C4-2B (cell line): ENCODE measurements at regions not wholly inside any gene's neighbourhood (a gene's known extent, or its start where the extent isn't known, plus 50 kb on each side); places are given as distances from the start of the nearest gene placed in this dataset.

Experiments
- H3K27ac ChIP-seq: fragments of 450-650 bp; 2 replicates; pipeline ENCODE4 v1.5.1; 2017
- CTCF ChIP-seq: fragments of 450-650 bp; conservative IDR thresholded peaks from 2 replicates; pipeline ENCODE4 v1.5.1; 2017; ENCODE audit warnings: mild to moderate bottlenecking
- ZFX ChIP-seq: fragments of 450-650 bp; IDR thresholded peaks from 2 replicates; pipeline ENCODE4 v1.6.1; 2017

GRCh38 chr14:38774162-38774561, 328.9 kb downstream of the SEC23A start:
- no peak for TF ChIP-seq CTCF
- no peak for TF ChIP-seq ZFX
- H3K27ac ChIP-seq = no peak overlapping the region

- TF ChIP-seq CTCF (no peak), ZFX (no peak)
- H3K27ac ChIP-seq = no peak overlapping the region
Observed at GRCh38 chr14:38770251-38770650, 332.8 kb downstream of the SEC23A start.

GRCh38 chr14:38762845-38763244, 340.2 kb downstream of the SEC23A start:
- no peak overlapping the region for H3K27ac ChIP-seq
- TF ChIP-seq ZFX (no peak), CTCF (no peak)

GRCh38 chr14:38762426-38762825, 340.6 kb downstream of the SEC23A start:
- H3K27ac ChIP-seq = no peak overlapping the region

GRCh38 chr14:38761033-38761432, 342.0 kb downstream of the SEC23A start:
- no peak overlapping the region for H3K27ac ChIP-seq
- TF ChIP-seq ZFX (no peak), CTCF (no peak)

More at GRCh38 chr14:38762426-38762825, 340.6 kb downstream of the SEC23A start:
- TF ChIP-seq ZFX (no peak), CTCF (no peak)

GRCh38 chr14:38758661-38759060, 344.4 kb downstream of the SEC23A start:
- TF ChIP-seq ZFX = no peak
- no peak for TF ChIP-seq CTCF
- no peak overlapping the region for H3K27ac ChIP-seq

- no peak overlapping the region for H3K27ac ChIP-seq
- TF ChIP-seq ZFX (no peak), CTCF (no peak)
Observed at GRCh38 chr14:38755036-38755435, 348.0 kb downstream of the SEC23A start.
